Keratinocyte (primary cell): ENCODE measurements at regions not wholly inside any gene's neighbourhood (a gene's known extent, or its start where the extent isn't known, plus 50 kb on each side); places are given as distances from the start of the nearest gene placed in this dataset.

Source experiments
- EZH2 ChIP-seq: IDR thresholded peaks from one replicate; pipeline ENCODE4 v1.6.1; 2012; ENCODE audit warnings: inconsistent platforms, mild to moderate bottlenecking, low read length, moderate library complexity
- TF ChIP-seq, protein P1 (sequence below), 3 experiments: IDR thresholded peaks in 1 of 3; conservative IDR thresholded peaks in 1 of 3; optimal IDR thresholded peaks in 1 of 3; 2 replicates in 2 of 3; 3 replicates in 1 of 3; pipeline versions ENCODE3 to v1.5.1; 2011; ENCODE audit warnings: low read length in 3 of 3, mild to moderate bottlenecking in 3 of 3, moderate library complexity in 2 of 3, control low read depth in 1 of 3, inconsistent platforms in 1 of 3; ENCODE audit not compliant: insufficient read depth in 2 of 3; ENCODE audit errors: extremely low read depth in 1 of 3

DNA sequence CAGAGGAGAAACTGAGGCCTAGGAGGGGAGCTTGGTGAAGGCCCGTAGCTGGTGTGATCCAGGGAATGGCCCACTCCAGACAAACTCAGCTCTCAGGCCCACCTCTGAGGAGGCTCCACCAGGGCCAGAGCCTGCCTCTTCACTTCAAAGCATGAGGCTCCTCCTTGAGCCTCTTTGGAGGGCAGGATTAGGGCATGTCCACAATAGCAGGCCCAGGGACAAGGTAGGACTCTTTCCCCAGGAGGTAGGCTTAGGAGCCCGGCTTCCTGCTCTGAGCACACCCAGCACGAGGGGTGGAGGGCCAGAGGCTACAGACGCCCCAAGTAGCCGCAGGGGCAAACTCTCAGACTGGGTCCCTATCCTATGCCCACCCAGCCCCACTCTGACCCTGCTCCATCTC is 164.6 kb upstream of the ZMIZ1 start:
- TF ChIP-seq, protein P1, sequence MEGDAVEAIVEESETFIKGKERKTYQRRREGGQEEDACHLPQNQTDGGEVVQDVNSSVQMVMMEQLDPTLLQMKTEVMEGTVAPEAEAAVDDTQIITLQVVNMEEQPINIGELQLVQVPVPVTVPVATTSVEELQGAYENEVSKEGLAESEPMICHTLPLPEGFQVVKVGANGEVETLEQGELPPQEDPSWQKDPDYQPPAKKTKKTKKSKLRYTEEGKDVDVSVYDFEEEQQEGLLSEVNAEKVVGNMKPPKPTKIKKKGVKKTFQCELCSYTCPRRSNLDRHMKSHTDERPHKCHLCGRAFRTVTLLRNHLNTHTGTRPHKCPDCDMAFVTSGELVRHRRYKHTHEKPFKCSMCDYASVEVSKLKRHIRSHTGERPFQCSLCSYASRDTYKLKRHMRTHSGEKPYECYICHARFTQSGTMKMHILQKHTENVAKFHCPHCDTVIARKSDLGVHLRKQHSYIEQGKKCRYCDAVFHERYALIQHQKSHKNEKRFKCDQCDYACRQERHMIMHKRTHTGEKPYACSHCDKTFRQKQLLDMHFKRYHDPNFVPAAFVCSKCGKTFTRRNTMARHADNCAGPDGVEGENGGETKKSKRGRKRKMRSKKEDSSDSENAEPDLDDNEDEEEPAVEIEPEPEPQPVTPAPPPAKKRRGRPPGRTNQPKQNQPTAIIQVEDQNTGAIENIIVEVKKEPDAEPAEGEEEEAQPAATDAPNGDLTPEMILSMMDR (optimal IDR thresholded peaks at IDR 0.05 in 1 of 3, IDR thresholded peaks at IDR 0.05 in 1 of 3, conservative IDR thresholded peaks at IDR 0.05 in 1 of 3; ENCODE audit: extremely low read depth in 1 of 3, insufficient read depth in 2 of 3, low read length in 3 of 3), result no peak
- no peak for TF ChIP-seq EZH2
